ENCODE measurements at regions not wholly inside any gene's neighbourhood (a gene's known extent, or its start where the extent isn't known, plus 50 kb on each side); places are given as distances from the start of the nearest gene placed in this dataset.

- intact Hi-C loops (cut with DNase I): no loop called here
- H3K9me3 ChIP-seq: no peaks in the 10 kb centered on the region
- no peaks in the 10 kb centered on the region for H3K4me1 ChIP-seq (replicated peaks)
- H3K36me3 ChIP-seq: no peaks in the 10 kb centered on the region
- H3K27me3 ChIP-seq (replicated peaks; ENCODE audit: insufficient read depth): no peaks in the 10 kb centered on the region
- DNase-seq (ENCODE audit: low spot score): no peak
- TF ChIP-seq POLR2A (IDR thresholded peaks at IDR 0.05): no peak
- TF ChIP-seq POLR2AphosphoS5 (IDR thresholded peaks at IDR 0.05): no peak
- TF ChIP-seq, protein P1, sequence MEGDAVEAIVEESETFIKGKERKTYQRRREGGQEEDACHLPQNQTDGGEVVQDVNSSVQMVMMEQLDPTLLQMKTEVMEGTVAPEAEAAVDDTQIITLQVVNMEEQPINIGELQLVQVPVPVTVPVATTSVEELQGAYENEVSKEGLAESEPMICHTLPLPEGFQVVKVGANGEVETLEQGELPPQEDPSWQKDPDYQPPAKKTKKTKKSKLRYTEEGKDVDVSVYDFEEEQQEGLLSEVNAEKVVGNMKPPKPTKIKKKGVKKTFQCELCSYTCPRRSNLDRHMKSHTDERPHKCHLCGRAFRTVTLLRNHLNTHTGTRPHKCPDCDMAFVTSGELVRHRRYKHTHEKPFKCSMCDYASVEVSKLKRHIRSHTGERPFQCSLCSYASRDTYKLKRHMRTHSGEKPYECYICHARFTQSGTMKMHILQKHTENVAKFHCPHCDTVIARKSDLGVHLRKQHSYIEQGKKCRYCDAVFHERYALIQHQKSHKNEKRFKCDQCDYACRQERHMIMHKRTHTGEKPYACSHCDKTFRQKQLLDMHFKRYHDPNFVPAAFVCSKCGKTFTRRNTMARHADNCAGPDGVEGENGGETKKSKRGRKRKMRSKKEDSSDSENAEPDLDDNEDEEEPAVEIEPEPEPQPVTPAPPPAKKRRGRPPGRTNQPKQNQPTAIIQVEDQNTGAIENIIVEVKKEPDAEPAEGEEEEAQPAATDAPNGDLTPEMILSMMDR (IDR thresholded peaks at IDR 0.05): no peak
- H3K27ac ChIP-seq: no peak overlapping the region
- no peak overlapping the region for H3K4me3 ChIP-seq
- 84% methylated on average over 4 of the region's 4 CpGs for WGBS
These were observed 174.8 kb upstream of the KLF8 start for GRCh38 chrX:56057325-56057724.

- TF ChIP-seq POLR2A (IDR thresholded peaks at IDR 0.05) (no peak), POLR2AphosphoS5 (IDR thresholded peaks at IDR 0.05) (no peak)
- TF ChIP-seq, protein P1 (IDR thresholded peaks at IDR 0.05): no peak
- no peaks in the 10 kb centered on the region for H3K4me1 ChIP-seq (replicated peaks)
- H3K9me3 ChIP-seq: no peaks in the 10 kb centered on the region
- H3K4me3 ChIP-seq: no peak overlapping the region
- H3K27ac ChIP-seq: no peak overlapping the region
- no peaks in the 10 kb centered on the region for H3K36me3 ChIP-seq
- WGBS: 80% methylated on average over 1 of the region's 2 CpGs
- no peaks in the 10 kb centered on the region for H3K27me3 ChIP-seq (replicated peaks; ENCODE audit: insufficient read depth)
- intact Hi-C loops (cut with DNase I): no loop called here
- DNase-seq (ENCODE audit: low spot score): no peak
These were observed 166.1 kb upstream of the KLF8 start for GRCh38 chrX:56066016-56066415.

GRCh38 chrX:56068274-56068758 lies 163.8 kb upstream of the KLF8 start:
- intact Hi-C loops (cut with DNase I): no loop called here
- TF ChIP-seq, protein P1 (IDR thresholded peaks at IDR 0.05): no peak
- TF ChIP-seq POLR2A (IDR thresholded peaks at IDR 0.05) (no peak), POLR2AphosphoS5 (IDR thresholded peaks at IDR 0.05) (no peak)
- Histone ChIP-seq H3K27ac (no peak overlapping the region), H3K4me3 (no peak overlapping the region), H3K36me3 (no peaks in the 10 kb centered on the region), H3K4me1 (replicated peaks) (no peaks in the 10 kb centered on the region), H3K27me3 (replicated peaks; ENCODE audit: insufficient read depth) (no peaks in the 10 kb centered on the region), H3K9me3 (no peaks in the 10 kb centered on the region)
- no peak for DNase-seq (ENCODE audit: low spot score)
- WGBS: 62% methylated on average over 2 of the region's 4 CpGs

GRCh38 chrX:56069299-56069931 lies 162.7 kb upstream of the KLF8 start:
- TF ChIP-seq, protein P1 (IDR thresholded peaks at IDR 0.05): no peak
- TF ChIP-seq POLR2AphosphoS5 (IDR thresholded peaks at IDR 0.05) (no peak), POLR2A (IDR thresholded peaks at IDR 0.05) (no peak)
- Histone ChIP-seq H3K9me3 (no peaks in the 10 kb centered on the region), H3K36me3 (no peaks in the 10 kb centered on the region), H3K27ac (no peak overlapping the region), H3K4me3 (no peak overlapping the region), H3K27me3 (replicated peaks; ENCODE audit: insufficient read depth) (no peaks in the 10 kb centered on the region), H3K4me1 (replicated peaks) (no peaks in the 10 kb centered on the region)
- no peak for DNase-seq (ENCODE audit: low spot score)
- intact Hi-C loops (cut with DNase I): no loop called here
- 96% methylated on average over 6 of the region's 9 CpGs for WGBS

DNA sequence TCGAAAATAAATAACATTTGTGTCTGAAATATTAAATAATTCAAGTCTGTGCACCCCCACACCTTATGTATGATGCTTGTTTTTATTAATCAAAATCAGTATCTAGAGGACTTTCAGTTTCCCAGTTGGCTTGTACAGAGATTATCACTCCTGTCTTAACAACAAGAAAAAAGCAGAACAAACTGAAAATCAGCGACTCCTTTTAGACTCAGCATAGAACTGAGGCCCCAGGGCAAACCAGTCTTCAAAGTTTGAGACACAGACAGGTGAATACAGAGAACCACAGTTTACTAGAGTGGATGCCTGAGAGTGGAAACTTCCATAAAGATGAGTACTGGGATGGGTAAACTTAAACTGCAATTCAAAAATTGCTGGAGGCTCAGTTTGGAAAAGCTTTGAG lies 142.8 kb upstream of the KLF8 start:
- H3K27me3 ChIP-seq (replicated peaks; ENCODE audit: insufficient read depth): no peaks in the 10 kb centered on the region
- TF ChIP-seq POLR2AphosphoS5 (IDR thresholded peaks at IDR 0.05): no peak
- TF ChIP-seq, protein P1 (IDR thresholded peaks at IDR 0.05): no peak
- TF ChIP-seq POLR2A (IDR thresholded peaks at IDR 0.05): no peak
- WGBS: 70% methylated on average over 2 of the region's 2 CpGs
- no peak overlapping the region for H3K27ac ChIP-seq
- no peaks in the 10 kb centered on the region for H3K36me3 ChIP-seq
- H3K9me3 ChIP-seq: no peaks in the 10 kb centered on the region
- no peak overlapping the region for H3K4me3 ChIP-seq
- intact Hi-C loops (cut with DNase I): no loop called here
- no peak for DNase-seq (ENCODE audit: low spot score)
- H3K4me1 ChIP-seq (replicated peaks): no peaks in the 10 kb centered on the region
